HG03575 (cell line): ENCODE measurements at regions not wholly inside any gene's neighbourhood (a gene's known extent, or its start where the extent isn't known, plus 50 kb on each side); places are given as distances from the start of the nearest gene placed in this dataset.
"Not testable (repeated sequence)": the region's sequence is repeated elsewhere in the genome, so short reads cannot be mapped to it uniquely, and the experiment has no call there.

Source experiments
- ATAC-seq: cut with Tn5 transposase; IDR thresholded peaks from one replicate; pipeline ENCODE4 v1.9.1; 2021; ENCODE audit not compliant: unreplicated experiment, insufficient number of reproducible peaks, low FRiP score; ENCODE audit errors: extremely low read depth

- ATAC-seq: no peak
Observed at GRCh38 chr6:12348530-12349511, 58.7 kb downstream of the EDN1 start.

GRCh38 chr6:12350644-12351170, 60.5 kb downstream of the EDN1 start:
- no peak for ATAC-seq

GRCh38 chr6:12351672-12352071, 61.5 kb downstream of the EDN1 start:
- no peak for ATAC-seq

- ATAC-seq: no peak
Observed at GRCh38 chr6:12353731-12354130, 63.6 kb downstream of the EDN1 start.

GRCh38 chr6:12354499-12354898, 64.3 kb downstream of the EDN1 start:
- no peak for ATAC-seq

GRCh38 chr6:12355354-12355753, 65.2 kb downstream of the EDN1 start:
- no peak for ATAC-seq

GRCh38 chr6:12356431-12356830, 66.3 kb downstream of the EDN1 start:
- no peak for ATAC-seq

- ATAC-seq: no peak
Observed at GRCh38 chr6:12356983-12357972, 67.1 kb downstream of the EDN1 start.

- ATAC-seq: no peak
Observed at GRCh38 chr6:12359036-12359435, 68.9 kb downstream of the EDN1 start.

GRCh38 chr6:12361042-12361765, 71.0 kb downstream of the EDN1 start:
- ATAC-seq: no peak

- not testable (repeated sequence) for ATAC-seq
Observed at GRCh38 chr6:12363277-12363650, 73.1 kb downstream of the EDN1 start.

- peak; percentile 45 for ATAC-seq
Observed at GRCh38 chr6:12363651-12364381, 73.7 kb downstream of the EDN1 start.

GRCh38 chr6:12364621-12365020, 74.5 kb downstream of the EDN1 start:
- ATAC-seq: no peak

GRCh38 chr6:12366731-12367130, 76.6 kb downstream of the EDN1 start:
- no peak for ATAC-seq

- no peak for ATAC-seq
Observed at GRCh38 chr6:12367412-12367811, 77.3 kb downstream of the EDN1 start.

GRCh38 chr6:12369355-12369754, 79.2 kb downstream of the EDN1 start:
- no peak for ATAC-seq

GRCh38 chr6:12369781-12370262, 79.7 kb downstream of the EDN1 start:
- peak; percentile 35 for ATAC-seq

GRCh38 chr6:12371151-12371550, 81.0 kb downstream of the EDN1 start:
- no peak for ATAC-seq
